Smooth muscle cell (in vitro differentiated cells): ENCODE measurements at regions not wholly inside any gene's neighbourhood (a gene's known extent, or its start where the extent isn't known, plus 50 kb on each side); places are given as distances from the start of the nearest gene placed in this dataset.

ENCODE experiments used
- DNase-seq: peaks from one replicate; lab custom pipeline; 2025; ENCODE audit not compliant: unreplicated experiment; lab: John Stamatoyannopoulos, UW
- H2AFZ ChIP-seq: fragments of 200-600 bp; sonication (generic); 2 replicates; pipeline ENCODE4 v1.6.0; 2016; ENCODE audit warnings: antibody characterized with exemption, low read depth, mild to moderate bottlenecking
- H3F3A ChIP-seq: fragments of 200-600 bp; sonication (generic); 2 replicates; pipeline ENCODE4 v1.6.0; 2017; ENCODE audit warnings: antibody characterized with exemption, low read depth
- H3K27ac ChIP-seq: fragments of 200-600 bp; sonication (generic); 2 replicates; pipeline ENCODE4 v1.5.1; 2016; ENCODE audit warnings: low read depth, mild to moderate bottlenecking
- H3K27me3 ChIP-seq: fragments of 200-600 bp; sonication (generic); 2 replicates; pipeline ENCODE4 v1.6.1; 2016; ENCODE audit warnings: low read depth, mild to moderate bottlenecking
- H3K36me3 ChIP-seq: fragments of 200-600 bp; sonication (generic); 2 replicates; pipeline ENCODE4 v1.5.1; 2016; ENCODE audit warnings: low read depth
- H3K4me1 ChIP-seq: fragments of 200-600 bp; sonication (generic); 2 replicates; pipeline ENCODE4 v1.5.1; 2016; ENCODE audit warnings: low read depth
- H3K4me2 ChIP-seq: fragments of 200-600 bp; sonication (generic); 2 replicates; pipeline ENCODE4 v1.6.0; 2016; ENCODE audit warnings: mild to moderate bottlenecking
- H3K4me3 ChIP-seq: fragments of 200-600 bp; sonication (generic); 2 replicates; pipeline ENCODE4 v1.5.1; 2016; ENCODE audit warnings: mild to moderate bottlenecking
- H3K79me2 ChIP-seq: fragments of 200-600 bp; sonication (generic); 2 replicates; pipeline ENCODE4 v1.6.0; 2016; ENCODE audit warnings: low read depth, mild to moderate bottlenecking
- H3K9ac ChIP-seq: fragments of 200-600 bp; sonication (generic); 2 replicates; pipeline ENCODE4 v1.6.0; 2016; ENCODE audit warnings: low read depth
- H3K9me3 ChIP-seq: fragments of 200-600 bp; sonication (generic); replicated peaks from 2 replicates; pipeline ENCODE4 v1.5.1; 2016; ENCODE audit warnings: low read depth
- H4K20me1 ChIP-seq: fragments of 200-600 bp; sonication (generic); 2 replicates; pipeline ENCODE4 v1.6.0; 2016; ENCODE audit warnings: low read depth
- WGBS: methylation state at CpG from one replicate; pipeline ENCODE4 v1.1.7; 2016; ENCODE audit warnings: low lambda C conversion rate; 5-methylcytosine and 5-hydroxymethylcytosine counted together
- TF ChIP-seq, protein P1 (sequence below): fragments of 200-600 bp; sonication (generic); IDR thresholded peaks from 2 replicates; pipeline ENCODE4 v1.5.1; 2017; ENCODE audit warnings: borderline replicate concordance, mild to moderate bottlenecking, antibody characterized with exemption; ENCODE audit not compliant: insufficient read depth, poor library complexity, severe bottlenecking

DNA sequence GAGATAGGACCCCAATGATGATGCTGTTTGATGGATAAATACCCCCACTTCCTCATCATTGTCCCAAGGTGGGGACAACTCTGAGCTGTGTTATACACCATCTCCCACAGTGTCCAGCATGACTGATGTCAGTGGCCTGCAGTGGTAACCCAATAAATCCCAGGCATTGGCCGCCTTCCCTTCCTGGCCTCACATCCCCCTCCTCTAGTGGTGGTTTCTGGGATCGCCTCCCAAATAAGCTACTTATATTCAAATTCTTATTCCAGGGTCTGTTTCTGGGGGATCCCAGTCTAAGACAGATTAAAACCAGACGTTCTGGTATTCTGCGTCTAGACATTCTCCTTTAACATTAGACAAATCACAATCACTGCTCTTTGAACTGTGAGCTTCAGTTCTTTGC is 90.6 kb downstream of the SCP2D1 start:
- Histone ChIP-seq H3K4me2 (no peak overlapping the region), H3K79me2 (no peaks in the 10 kb centered on the region), H4K20me1 (no peaks in the 10 kb centered on the region), H3K9me3 (no peaks in the 10 kb centered on the region), H3K27ac (no peak overlapping the region), H3K4me3 (no peak overlapping the region), H3K4me1 (no peaks in the 10 kb centered on the region), H2AFZ (no peak overlapping the region), H3K27me3 (no peaks in the 10 kb centered on the region), H3F3A (no peaks in the 10 kb centered on the region), H3K36me3 (no peaks in the 10 kb centered on the region), H3K9ac (no peak overlapping the region)
- TF ChIP-seq, protein P1, sequence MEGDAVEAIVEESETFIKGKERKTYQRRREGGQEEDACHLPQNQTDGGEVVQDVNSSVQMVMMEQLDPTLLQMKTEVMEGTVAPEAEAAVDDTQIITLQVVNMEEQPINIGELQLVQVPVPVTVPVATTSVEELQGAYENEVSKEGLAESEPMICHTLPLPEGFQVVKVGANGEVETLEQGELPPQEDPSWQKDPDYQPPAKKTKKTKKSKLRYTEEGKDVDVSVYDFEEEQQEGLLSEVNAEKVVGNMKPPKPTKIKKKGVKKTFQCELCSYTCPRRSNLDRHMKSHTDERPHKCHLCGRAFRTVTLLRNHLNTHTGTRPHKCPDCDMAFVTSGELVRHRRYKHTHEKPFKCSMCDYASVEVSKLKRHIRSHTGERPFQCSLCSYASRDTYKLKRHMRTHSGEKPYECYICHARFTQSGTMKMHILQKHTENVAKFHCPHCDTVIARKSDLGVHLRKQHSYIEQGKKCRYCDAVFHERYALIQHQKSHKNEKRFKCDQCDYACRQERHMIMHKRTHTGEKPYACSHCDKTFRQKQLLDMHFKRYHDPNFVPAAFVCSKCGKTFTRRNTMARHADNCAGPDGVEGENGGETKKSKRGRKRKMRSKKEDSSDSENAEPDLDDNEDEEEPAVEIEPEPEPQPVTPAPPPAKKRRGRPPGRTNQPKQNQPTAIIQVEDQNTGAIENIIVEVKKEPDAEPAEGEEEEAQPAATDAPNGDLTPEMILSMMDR = no peak
- WGBS = 44% methylated on average over 4 of the region's 4 CpGs
- no peak for DNase-seq

- Histone ChIP-seq H3K4me2 (no peak overlapping the region), H3F3A (no peaks in the 10 kb centered on the region), H2AFZ (no peak overlapping the region), H4K20me1 (no peaks in the 10 kb centered on the region), H3K4me1 (no peaks in the 10 kb centered on the region), H3K79me2 (no peaks in the 10 kb centered on the region), H3K36me3 (no peaks in the 10 kb centered on the region), H3K9ac (no peak overlapping the region), H3K27me3 (no peaks in the 10 kb centered on the region), H3K4me3 (no peak overlapping the region), H3K9me3 (no peaks in the 10 kb centered on the region), H3K27ac (no peak overlapping the region)
- TF ChIP-seq, protein P1 = no peak
- WGBS = 59% methylated on average over 5 of the region's 5 CpGs
- no peak for DNase-seq
Measured at GRCh38 chr20:18904624-18905023, 91.0 kb downstream of the SCP2D1 start.

GRCh38 chr20:18906046-18906445 is 92.5 kb downstream of the SCP2D1 start:
- Histone ChIP-seq H3K4me3 (no peak overlapping the region), H3K27ac (no peak overlapping the region), H3K79me2 (no peaks in the 10 kb centered on the region), H4K20me1 (no peaks in the 10 kb centered on the region), H3K4me2 (no peak overlapping the region), H3K36me3 (no peaks in the 10 kb centered on the region), H3K4me1 (no peaks in the 10 kb centered on the region), H3K27me3 (no peaks in the 10 kb centered on the region), H2AFZ (no peak overlapping the region), H3K9me3 (no peaks in the 10 kb centered on the region), H3K9ac (no peak overlapping the region), H3F3A (no peaks in the 10 kb centered on the region)
- TF ChIP-seq, protein P1 = no peak
- WGBS = 93% methylated on average over 2 of the region's 2 CpGs
- no peak for DNase-seq

DNA sequence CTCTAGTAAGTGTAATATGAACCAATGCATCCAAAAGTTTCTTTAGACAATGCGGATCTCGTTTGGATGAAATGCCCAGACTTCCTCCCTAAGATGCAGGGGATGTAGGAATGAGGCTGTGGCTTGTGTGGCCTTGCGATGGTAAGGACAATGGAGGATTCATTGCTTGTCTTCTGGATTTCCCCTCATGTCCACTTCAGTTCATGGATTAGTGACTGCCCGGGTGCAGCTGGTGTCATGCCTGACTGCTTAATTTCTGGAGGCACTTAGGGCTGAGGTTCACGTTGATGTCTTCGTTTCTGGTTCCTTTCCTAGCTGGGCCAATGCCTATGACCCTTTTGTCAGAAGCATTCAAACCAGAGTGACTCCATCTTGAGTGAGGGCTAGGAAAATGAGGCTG is 93.8 kb downstream of the SCP2D1 start:
- Histone ChIP-seq H4K20me1 (no peaks in the 10 kb centered on the region), H3F3A (no peaks in the 10 kb centered on the region), H3K4me3 (no peak overlapping the region), H3K4me2 (no peak overlapping the region), H3K36me3 (no peaks in the 10 kb centered on the region), H3K27ac (no peak overlapping the region), H3K9ac (no peak overlapping the region), H3K27me3 (no peaks in the 10 kb centered on the region), H3K9me3 (no peaks in the 10 kb centered on the region), H3K79me2 (no peaks in the 10 kb centered on the region), H3K4me1 (no peaks in the 10 kb centered on the region), H2AFZ (no peak overlapping the region)
- no peak for DNase-seq
- TF ChIP-seq, protein P1 = no peak
- WGBS = 92% methylated on average over 6 of the region's 6 CpGs
